Ovary (tissue), 3 donors: ENCODE measurements at regions not wholly inside any gene's neighbourhood (a gene's known extent, or its start where the extent isn't known, plus 50 kb on each side); places are given as distances from the start of the nearest gene placed in this dataset.

Source experiments
- EP300 ChIP-seq: sonication (generic); formaldehyde crosslinking; IDR thresholded peaks from one replicate; pipeline ENCODE4 v1.6.1; 2017; ENCODE audit warnings: antibody characterized with exemption
- TF ChIP-seq, protein P1 (sequence below), 3 donors: fragments of 450-650 bp in 2 of 3; fragments of 200-600 bp in 1 of 3; IDR thresholded peaks; one replicate each; pipeline versions ENCODE4 v1.5.1 to v1.8.0; 2016 to 2022; ENCODE audit warnings: antibody characterized with exemption in 3 of 3, mild to moderate bottlenecking in 1 of 3
- donor health status: DM: no; HTN: no; CAD: no.

GRCh38 chr12:89826468-89826867 is 117.8 kb upstream of the ATP2B1 start:
- TF ChIP-seq, protein P1, sequence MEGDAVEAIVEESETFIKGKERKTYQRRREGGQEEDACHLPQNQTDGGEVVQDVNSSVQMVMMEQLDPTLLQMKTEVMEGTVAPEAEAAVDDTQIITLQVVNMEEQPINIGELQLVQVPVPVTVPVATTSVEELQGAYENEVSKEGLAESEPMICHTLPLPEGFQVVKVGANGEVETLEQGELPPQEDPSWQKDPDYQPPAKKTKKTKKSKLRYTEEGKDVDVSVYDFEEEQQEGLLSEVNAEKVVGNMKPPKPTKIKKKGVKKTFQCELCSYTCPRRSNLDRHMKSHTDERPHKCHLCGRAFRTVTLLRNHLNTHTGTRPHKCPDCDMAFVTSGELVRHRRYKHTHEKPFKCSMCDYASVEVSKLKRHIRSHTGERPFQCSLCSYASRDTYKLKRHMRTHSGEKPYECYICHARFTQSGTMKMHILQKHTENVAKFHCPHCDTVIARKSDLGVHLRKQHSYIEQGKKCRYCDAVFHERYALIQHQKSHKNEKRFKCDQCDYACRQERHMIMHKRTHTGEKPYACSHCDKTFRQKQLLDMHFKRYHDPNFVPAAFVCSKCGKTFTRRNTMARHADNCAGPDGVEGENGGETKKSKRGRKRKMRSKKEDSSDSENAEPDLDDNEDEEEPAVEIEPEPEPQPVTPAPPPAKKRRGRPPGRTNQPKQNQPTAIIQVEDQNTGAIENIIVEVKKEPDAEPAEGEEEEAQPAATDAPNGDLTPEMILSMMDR (IDR thresholded peaks at IDR 0.05): no peak
- no peak for TF ChIP-seq EP300
